ENCODE measurements at regions not wholly inside any gene's neighbourhood (a gene's known extent, or its start where the extent isn't known, plus 50 kb on each side); places are given as distances from the start of the nearest gene placed in this dataset.

DNA sequence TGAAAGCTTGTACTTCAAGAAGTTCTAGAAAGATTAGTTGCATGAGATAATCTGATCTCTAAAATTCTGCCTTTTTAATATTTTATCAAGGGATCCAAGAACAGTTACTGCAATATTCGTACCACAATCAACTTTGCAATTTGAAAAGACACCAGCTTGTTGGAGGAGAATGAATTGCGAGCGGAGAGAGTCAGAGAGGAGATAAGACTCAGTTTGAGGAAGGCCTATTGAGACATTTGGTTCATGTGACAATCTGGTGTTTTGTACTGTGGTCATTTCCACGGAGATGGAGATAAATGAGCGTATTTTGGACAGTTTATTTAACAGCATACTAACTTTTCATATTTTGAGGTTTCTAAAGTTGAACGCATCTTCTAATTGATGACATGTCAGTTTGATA lies 1276.0 kb downstream of the EFNB2 start:
- no peak for DNase-seq

DNA sequence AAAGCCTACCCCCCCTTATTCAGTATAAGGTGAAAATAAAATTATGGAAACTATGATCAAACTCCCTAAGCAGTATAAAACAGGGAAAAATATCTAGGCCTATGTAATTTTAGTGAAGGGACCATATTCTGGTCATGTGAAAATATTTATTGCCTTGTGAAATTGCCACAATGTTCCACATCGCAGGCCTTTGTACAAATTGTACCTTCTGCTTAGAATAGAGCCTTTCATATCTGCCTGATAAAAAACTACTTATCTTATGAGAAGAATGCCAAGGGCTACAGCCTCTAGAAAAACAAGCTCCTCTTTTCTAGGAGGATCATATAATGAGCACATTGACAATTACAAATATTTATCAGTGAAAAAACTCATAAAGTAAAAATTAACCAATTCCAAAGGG lies 1280.0 kb downstream of the EFNB2 start:
- DNase-seq = no peak

DNA sequence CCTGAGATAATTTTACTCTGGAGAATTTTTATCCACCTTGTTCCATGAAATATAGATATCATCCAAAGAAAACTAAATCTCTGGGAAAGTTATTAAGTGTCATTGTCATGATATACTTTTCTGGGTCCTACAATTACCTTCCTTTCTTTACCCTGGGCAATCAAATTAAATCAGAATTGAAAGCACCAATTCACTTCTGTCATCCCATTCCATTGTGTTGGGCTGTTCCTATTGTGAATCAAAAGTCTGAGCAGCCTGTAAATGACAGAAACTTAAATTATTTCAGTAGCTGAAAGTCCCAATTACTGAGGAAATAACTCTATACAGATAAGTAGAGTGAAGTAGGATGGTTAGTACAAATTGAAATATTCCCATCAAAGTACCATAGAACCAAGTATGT lies 1284.2 kb downstream of the EFNB2 start:
- DNase-seq = no peak

DNA sequence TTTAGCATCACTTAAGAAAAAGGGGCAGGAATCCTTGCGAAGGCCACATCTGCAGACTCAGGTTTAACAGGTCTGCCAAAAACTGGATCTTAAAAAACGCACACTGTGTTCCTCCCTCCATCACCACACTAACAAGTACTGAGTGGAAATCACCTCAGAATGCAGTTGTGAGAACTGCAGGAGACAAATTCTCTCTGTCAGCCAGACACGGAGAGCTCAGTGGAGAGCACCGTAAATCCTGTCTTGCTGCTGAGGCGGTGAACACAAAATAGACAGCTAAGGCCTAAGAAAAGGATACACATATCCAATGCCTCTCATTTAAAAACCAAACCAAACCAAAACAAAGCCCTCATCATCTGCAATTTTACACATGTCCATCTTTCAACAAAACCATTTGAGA lies 1287.6 kb downstream of the EFNB2 start:
- DNase-seq = no peak

DNA sequence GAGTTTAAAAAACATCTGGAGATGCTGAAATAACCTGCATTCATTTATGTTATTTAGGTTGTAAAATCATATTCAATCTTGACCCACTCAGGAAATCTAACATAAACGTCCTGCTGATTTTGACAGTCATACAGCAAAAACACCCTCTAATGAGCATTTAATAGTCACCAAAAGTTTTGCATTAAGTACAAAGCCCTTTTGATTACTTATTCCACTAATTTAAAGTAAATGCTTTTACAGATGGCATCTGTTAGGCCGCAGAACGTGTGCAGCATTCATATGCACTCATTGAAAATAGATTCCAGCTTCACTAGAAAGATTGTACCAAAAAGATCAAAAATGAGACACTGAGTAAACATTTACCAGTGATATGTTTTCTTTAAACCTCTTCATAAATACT lies 1295.1 kb downstream of the EFNB2 start:
- DNase-seq = no peak

DNA sequence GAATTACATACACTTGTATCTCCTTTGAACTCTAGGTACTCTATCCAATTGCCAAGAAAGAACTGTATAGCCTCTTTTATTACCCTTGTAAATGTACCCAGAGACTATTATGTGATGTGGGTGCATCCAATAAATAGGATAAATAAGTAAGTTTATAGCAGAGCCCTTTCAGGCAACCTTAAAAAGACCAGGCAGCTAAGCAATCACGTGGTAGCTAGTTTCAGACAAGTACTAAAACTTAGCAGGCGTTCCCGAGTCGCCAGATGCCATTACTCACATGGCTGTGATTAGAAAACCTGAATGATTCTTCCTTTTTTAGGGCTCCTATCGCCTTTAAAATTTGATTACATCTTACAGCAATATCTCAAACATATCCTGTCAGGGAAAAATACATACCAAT lies 1303.0 kb downstream of the EFNB2 start:
- DNase-seq = no peak

DNA sequence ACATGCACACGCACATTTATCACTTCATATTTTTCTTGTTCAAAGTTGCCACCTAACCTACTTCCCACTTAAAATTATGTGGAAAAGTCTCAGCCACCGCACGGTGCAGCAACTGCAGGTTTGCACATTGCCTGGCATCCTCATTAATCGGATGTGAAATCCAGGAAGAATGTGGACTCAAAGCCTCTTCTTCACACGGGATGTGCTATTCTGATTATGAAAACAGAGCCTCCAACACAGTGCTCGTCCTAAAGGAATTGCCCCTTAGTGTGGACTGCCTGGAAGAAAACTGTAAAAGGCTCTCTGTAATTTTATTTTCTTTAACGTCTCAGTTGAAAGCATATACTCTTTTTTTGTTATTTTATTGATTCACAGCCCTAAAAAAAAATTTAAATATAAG lies 1303.5 kb downstream of the EFNB2 start:
- DNase-seq = no peak

DNA sequence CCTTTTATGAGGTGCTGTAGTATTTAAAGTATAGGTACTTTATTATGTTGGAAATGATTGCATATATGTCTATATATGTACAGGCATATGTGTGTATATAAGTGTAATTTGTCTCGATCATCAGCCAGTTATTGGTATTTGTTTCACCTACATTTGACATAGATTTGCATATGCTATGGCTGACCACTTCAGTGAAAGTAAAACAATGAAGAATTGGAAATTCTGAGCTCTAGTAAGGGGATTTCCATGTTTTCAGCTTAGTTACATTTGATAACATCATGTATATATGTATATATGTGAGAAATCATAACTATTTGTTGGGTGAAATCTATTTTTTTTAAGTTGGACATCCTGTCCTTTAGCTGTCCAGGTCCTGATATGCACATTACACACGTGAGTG lies 1303.9 kb downstream of the EFNB2 start:
- no peak for DNase-seq

DNA sequence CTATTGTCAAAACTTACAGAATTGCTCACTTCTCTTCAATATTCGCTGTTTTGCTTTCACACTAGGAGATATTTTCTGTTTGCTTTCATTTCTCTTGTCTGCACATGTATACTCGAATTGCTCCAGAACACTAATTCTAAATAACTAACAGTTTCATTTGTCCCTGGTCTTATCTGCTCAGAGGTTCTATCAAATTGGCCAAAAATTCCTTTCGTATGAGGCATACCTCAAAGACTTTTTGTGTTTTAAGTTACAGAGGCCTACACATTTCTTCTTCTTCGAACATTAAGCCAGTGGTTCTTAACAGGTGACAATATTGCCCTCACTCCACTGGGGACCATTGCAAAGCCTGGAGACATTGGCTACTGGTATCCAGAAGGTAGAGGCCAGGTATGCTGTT lies 1314.6 kb downstream of the EFNB2 start:
- DNase-seq = no peak

DNA sequence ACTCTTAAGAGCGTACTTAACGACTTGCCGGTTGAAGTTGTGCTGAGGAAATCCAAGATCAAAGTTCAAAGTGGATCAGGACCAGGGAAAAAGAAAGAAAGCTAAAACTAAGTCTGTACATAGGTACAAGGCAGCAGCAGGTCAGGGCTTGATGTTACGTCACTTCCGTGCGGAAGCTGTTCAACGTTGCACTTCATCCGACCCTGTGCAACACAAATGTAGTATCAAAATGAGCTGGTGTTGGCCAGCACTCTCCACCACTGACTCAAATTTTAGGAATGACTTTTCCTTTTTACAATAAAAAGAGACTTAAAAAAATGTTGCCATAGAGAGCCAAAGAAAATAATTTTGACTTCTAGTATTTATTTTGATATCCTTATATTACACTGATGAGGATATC lies 1315.4 kb downstream of the EFNB2 start:
- no peak for DNase-seq

DNA sequence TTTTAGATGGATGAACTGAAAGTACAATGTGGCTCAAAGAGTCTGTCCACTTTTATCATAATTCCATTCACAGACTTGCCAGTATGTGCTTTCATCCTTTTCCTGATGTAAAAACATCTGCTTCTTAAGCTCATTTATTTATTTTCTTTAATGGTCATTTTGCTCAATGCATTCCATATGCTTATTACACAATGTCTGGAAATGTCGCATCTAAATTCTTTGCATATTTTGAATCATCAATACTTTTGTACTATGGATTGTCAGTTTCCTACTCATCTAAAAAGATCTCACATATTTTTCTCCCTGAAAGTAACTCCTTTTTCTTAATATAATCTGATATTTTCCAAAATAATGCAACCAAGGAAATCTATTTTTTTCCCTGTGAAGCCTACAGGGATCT lies 1315.8 kb downstream of the EFNB2 start:
- DNase-seq = no peak

DNA sequence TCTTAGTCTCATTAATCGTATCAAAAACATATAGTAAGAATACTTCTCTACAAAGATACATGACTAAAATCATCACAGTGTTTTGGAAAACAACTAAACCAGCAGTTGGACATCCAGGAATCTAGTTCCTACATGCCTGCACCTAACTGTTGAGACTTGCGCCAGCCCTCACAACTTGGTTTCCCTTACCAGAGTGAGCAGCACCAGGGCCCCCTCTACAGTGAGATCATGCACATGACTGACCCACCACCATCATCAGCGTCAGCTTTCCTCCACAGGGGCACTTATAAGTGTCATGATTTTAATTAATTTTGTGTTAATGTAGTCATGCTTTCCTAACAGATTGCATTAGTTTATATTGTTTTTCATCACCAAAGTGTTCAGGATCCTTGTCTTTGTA lies 1322.0 kb downstream of the EFNB2 start:
- no peak for DNase-seq

DNA sequence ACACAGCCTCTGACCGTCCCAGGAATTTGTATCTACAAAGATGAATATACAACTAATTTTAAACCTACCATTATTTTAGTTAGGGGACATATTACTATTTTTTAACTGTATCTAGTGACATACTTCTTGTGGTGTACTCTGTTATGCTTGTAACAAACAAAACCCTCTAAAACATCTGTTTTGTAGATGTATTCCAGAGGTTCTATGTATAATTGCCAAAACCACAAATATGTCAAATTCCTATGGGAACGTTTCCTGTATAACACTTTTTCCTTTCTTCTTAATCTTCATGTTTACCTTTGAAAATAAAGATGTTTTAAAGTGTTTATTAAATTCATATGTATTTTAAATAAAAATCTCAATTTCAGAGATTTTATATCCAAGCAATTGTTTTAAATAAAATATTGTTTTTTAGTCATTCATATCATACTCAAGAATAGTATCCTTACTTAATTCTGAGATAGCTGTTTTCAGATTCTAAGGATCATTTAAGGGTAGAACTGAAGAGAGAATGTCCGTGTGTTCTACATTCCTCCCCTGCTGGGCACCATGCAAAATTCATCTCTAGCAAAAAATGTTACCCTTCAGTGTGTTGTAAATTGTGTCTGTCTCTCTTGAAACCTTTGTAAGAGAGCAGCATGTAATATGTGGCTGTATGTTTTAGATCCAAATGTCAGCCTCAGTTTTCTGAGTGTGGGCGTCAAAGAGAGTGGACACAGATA lies 1327.7 kb downstream of the EFNB2 start:
- no peak for DNase-seq

DNA sequence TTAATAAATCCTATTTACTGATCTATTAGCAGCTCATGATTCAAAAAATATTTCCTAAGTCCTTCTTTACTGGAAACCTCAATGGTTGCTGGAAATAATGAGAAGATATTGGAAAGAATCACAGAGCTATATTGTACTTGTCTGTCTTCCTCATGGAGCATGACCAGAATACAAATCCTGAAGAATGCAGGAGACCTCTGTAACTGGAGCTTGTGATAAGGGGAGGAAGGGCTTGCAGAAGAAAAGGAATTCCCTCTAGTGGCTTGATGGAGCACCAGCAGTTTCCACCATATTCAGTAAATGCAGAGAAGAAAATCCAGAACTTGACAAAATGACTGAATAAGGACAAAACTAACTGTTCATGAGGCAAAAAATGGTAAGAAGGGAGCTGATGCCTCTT lies 1333.1 kb downstream of the EFNB2 start:
- DNase-seq = no peak

DNA sequence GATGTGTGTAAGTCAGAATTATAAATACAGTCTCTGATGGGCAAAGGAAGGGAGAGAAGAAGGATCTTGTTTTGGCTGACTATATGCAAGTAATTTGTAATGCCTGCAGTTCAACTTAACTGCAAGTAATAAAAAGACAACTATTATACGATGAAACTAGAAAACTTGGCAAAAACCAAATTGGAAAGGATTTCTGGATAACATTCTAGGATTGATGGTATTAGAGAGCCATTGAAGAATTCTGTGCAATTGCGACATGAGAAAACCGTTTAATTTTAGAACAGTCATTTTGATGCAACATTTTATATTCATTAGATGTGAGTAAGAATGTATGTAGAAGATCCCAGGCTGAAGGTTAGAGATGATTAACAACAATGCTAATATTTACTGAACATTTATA lies 1334.1 kb downstream of the EFNB2 start:
- no peak for DNase-seq

DNA sequence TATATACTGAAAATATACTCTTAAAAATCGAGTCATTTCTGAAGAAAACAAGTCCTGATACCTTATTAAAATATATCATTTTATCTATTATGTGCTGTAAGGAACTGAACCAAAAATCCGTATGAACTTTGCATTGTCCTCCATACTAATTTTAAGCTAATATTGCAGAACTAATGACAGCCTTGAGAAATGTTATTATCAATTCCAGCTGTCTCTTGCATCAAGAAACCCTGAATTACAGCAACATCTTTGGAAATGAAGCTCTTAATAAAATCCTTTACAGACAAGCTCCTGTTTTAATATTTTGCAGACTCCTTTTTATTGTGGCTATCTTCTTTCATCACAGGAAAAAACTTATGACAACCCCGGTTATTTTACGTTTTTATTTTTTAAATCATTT lies 1335.3 kb downstream of the EFNB2 start:
- no peak for DNase-seq

DNA sequence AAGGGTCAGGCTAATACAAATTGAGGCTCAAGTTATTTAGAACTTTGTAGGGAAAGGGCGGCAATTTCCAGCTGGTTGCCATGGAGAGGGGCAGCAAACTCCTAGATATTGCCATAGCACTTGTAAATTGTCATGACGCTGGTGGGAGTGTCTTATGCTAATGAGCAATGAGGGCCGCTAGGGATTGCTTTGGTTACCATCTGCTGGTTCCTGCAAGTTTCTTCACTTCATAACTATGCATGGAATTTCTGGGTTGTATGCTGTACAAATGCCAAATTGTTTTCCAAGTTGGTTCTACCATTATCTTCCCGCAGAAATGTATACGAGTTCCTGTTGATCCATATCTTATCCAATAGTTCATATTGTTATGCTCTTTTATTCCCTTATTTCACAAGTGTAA lies 1339.4 kb downstream of the EFNB2 start:
- DNase-seq = no peak

DNA sequence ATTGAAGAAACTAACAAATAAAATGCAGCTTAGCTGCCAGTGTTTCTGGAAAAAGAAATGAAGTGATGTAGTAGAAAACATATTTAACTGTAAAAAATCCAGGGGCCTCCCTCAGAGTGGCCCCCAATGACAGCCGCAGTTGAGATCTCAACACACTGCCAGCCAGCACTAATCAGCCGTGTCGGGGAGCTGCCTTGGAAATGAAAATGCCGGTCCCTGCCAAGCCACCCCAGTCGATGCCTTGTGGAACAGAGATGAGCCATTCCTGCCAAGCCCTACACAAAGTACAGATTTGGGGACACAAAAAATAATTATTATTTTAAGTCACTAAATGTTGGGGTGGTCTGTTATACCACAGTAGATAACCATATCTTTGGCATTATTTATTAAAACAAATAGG lies 1342.4 kb downstream of the EFNB2 start:
- DNase-seq = no peak

DNA sequence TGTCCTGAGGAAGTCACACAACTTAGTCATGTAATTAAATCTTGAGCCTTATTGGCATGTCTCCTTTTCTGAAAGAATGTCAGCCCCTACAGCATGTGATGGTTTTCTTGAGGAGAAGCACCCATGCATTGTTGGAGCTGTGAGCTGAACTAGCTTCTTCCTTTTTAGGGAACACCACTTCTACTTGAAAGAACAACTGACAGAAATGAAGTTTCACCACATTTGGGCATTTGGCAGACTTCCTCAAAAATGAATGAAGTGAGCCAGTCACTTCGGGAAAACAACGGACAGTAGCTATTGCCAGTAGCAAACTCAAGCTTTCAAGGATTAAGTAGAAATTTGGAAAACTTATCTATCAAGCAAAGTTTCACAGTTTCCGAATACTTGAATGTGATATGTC lies 1351.3 kb downstream of the EFNB2 start:
- DNase-seq = no peak

DNA sequence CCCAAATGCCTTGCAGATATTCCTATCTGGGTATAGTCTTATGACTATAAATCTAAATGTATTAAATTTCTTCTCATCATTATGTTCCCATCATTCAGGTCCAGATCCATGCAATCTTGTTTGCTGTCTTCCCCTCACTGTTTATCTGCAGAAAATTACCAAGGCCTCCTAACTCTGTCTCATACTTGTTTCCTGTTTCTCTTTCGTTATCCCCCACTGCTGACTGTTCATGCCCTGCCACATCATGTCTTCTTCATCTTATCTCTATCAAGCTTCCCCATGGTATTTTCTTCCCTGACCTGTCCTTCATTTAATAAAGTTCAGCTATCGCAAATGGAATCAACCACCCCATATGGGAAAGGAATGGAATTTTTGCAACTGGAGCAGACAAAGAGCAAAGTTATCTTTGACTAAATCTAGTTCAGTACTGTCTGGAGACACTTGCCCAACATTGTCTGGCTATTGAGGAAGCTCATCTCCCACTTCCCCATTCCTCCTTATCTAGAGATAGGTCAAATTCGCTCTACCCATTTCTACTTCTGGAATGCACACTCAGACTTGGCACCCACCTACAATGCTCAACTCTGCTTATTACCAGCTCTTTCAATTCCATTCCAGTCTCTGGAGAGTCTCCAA lies 1358.1 kb downstream of the EFNB2 start:
- no peak for DNase-seq

DNA sequence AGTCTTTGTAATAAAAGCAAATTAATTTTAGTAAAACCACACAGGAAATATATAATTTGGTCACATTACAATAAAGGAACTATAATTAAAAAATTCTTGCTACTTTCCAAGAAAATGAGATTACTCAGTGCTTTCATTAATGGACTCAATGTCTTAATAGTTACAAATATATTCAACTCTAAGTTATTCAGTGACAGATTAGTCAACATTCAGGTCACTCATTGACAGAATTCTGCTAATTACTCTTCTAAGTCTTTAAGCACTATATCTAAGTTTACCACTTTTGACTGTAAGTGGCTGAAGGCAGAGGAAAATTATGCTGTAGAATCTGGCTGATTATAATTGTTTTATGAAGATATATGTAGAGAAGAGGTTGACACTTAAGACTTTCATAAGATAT lies 1365.0 kb downstream of the EFNB2 start:
- DNase-seq = no peak

DNA sequence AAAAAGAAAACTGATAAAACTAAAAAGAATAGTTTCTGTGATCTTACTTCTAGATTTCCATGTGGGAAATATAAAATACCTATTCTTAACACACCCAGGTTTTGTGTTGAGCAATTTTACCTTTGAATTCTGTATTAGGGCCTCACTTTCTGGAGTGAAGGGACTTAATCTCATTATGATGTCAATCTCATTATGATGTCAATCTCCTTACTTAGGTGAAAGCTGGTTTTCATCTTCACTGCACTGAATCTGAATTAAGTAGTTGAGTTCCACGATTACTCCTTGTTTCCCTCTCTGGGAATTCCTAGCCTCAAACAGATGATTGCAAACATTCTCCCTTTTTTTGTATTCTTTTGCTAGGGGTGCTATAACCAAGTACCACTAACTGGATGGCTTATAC lies 1367.2 kb downstream of the EFNB2 start:
- DNase-seq = no peak

DNA sequence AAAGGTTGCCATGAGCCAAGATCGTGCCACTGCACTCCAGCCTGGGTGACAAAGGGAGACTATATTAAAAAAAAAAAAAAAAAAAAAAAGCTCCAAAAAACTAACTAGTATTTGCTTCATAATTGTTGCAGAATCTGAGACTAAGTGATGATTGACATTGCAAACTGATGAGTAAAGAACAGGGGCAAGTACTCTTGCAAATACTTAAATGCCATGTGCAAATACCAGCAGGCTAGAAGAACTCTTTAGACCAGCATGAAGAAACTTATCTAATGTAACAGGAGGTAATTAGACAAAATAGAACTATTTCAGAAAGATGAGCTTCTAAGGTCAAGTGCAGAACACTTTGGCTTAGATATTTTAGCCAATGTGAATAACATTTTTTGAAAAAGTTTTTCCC lies 1368.1 kb downstream of the EFNB2 start:
- DNase-seq = no peak

DNA sequence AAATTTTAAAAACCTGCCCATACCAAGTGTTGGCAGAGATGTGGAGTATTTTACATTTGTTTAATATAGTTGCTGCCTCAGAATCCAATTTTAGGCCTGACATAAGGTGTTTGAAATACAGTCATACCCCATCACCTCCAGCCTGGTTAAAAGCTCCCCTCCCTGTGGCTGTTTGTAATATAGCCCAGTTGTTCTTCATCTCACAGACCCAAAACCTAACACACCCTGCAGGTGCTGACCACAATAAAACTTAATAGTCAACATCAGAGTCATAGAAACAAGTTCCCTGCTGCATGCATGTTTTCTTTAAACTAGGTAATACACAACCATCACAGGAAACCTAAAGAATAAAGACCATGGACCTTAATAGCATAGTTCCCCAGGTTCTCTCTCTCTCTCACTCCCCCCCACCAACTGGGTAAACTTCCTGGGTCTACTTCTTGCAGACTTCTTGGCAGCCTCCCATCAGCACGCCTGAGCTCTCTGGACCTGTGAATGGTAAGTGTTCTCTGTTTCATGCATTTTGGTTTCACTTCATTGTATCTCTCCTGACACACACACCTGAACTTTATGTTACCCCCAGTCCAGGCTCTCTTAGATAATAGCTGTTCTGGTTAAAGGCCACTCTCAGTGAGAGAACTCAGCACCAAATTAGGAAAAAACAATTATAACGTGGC lies 1369.9 kb downstream of the EFNB2 start:
- no peak for DNase-seq

DNA sequence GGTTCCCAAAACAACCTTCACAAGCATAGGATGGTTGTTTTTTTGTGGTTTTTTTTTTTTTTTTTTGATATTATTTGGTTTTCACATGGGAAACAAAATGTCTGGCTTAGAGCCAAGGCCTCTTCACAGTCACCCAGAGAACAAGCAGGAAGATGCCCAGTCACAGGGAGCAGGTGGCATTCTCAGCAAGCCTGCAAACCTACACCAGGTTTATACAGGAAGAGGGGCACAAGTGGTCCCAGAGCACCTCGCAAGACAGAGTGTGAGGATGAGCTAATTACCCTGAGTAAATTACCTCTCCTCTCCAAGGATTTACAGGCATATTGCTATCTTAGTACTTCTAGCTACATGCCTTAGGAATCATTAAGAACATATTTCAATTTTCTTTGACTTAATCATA lies 1375.6 kb downstream of the EFNB2 start:
- DNase-seq = peak; percentile 23

Data from NCI-H187 treated with DMSO at 0.1 percent for 48 hours (cell line).